ENCODE measurements at regions not wholly inside any gene's neighbourhood (a gene's known extent, or its start where the extent isn't known, plus 50 kb on each side); places are given as distances from the start of the nearest gene placed in this dataset.
"Not testable (repeated sequence)": the region's sequence is repeated elsewhere in the genome, so short reads cannot be mapped to it uniquely, and the experiment has no call there.

GRCh38 chr2:111432916-111433499 is 312.3 kb downstream of the BCL2L11 start:
- peak; percentile 25 for ATAC-seq (ENCODE audit: insufficient read depth, low read depth)
- H3K4me2 ChIP-seq (ENCODE audit: insufficient read depth, low read length); H4K20me1 ChIP-seq (ENCODE audit: insufficient read depth, low read length); H3K9ac ChIP-seq (ENCODE audit: low read depth, low read length); H3K27me3 ChIP-seq (ENCODE audit: insufficient read depth, low read length, poor library complexity); DNase-seq; H2AFZ ChIP-seq (ENCODE audit: low read depth, low read length); H3K27ac ChIP-seq (ENCODE audit: low read length); H3K36me3 ChIP-seq (ENCODE audit: insufficient read depth, low read length); H3K4me3 ChIP-seq (ENCODE audit: low read depth in 1 of 2, low read length in 2 of 2); H3K9me3 ChIP-seq (ENCODE audit: insufficient read depth, low read length, severe bottlenecking): not testable (repeated sequence)
- H3K79me2 ChIP-seq (ENCODE audit: insufficient read depth, low read length), result peaks cover 29% of the 10 kb centered on the region
- H3K4me1 ChIP-seq (ENCODE audit: insufficient read depth, low read length), result peaks cover 15% of the 10 kb centered on the region

DNA sequence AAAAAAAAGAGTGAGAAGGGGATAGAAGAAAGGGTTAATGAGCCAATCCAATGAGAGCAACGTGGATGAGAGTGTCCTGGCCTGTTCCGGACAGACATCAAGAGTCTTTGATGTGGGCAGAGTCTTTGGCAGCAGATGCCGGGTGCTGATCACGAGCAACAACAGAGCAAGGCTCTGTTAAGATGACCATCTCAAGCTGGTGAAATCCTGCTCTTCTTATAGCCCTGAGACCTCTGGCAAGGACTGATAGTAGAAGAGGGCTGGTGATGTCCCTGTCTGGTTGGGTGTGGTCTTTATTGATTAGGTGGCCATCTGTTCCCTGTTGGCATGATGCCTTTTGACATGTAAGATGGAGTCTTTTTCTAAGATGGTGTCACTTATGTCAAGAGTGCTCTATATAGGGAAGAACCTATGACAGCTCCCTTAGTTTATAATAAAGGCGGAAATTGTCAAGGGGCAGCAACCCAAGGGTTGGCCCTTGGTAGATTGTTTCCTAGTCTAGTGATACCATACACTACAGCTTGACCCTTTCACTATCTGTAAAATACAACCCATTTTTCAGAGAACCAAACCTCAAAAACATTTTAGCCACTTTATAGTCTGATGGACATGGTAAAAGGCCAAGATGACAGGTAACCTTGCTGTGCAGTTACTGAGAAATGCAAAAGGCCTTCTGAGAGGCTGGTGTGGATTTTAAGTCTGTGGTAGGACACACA is 313.3 kb downstream of the BCL2L11 start:
- H3K9ac ChIP-seq (ENCODE audit: low read depth, low read length); ATAC-seq (ENCODE audit: insufficient read depth, low read depth); H3K27me3 ChIP-seq (ENCODE audit: insufficient read depth, low read length, poor library complexity); H3K27ac ChIP-seq (ENCODE audit: low read length); H3K36me3 ChIP-seq (ENCODE audit: insufficient read depth, low read length); H3K4me2 ChIP-seq (ENCODE audit: insufficient read depth, low read length); DNase-seq; H3K9me3 ChIP-seq (ENCODE audit: insufficient read depth, low read length, severe bottlenecking); H2AFZ ChIP-seq (ENCODE audit: low read depth, low read length); H3K4me3 ChIP-seq (ENCODE audit: low read depth in 1 of 2, low read length in 2 of 2); H4K20me1 ChIP-seq (ENCODE audit: insufficient read depth, low read length): not testable (repeated sequence)
- H3K79me2 ChIP-seq (ENCODE audit: insufficient read depth, low read length), result peaks cover 29% of the 10 kb centered on the region
- H3K4me1 ChIP-seq (ENCODE audit: insufficient read depth, low read length), result peaks cover 15% of the 10 kb centered on the region

- not testable (repeated sequence) for ATAC-seq (ENCODE audit: insufficient read depth, low read depth); DNase-seq; H3K9me3 ChIP-seq (ENCODE audit: insufficient read depth, low read length, severe bottlenecking); H3K27me3 ChIP-seq (ENCODE audit: insufficient read depth, low read length, poor library complexity); H4K20me1 ChIP-seq (ENCODE audit: insufficient read depth, low read length); H3K36me3 ChIP-seq (ENCODE audit: insufficient read depth, low read length); H3K4me2 ChIP-seq (ENCODE audit: insufficient read depth, low read length); H3K9ac ChIP-seq (ENCODE audit: low read depth, low read length); H3K27ac ChIP-seq (ENCODE audit: low read length); H2AFZ ChIP-seq (ENCODE audit: low read depth, low read length); H3K4me3 ChIP-seq (ENCODE audit: low read depth in 1 of 2, low read length in 2 of 2)
- H3K79me2 ChIP-seq (ENCODE audit: insufficient read depth, low read length), result peaks cover 26% of the 10 kb centered on the region
- H3K4me1 ChIP-seq (ENCODE audit: insufficient read depth, low read length), result peaks cover 15% of the 10 kb centered on the region
These were observed 313.9 kb downstream of the BCL2L11 start for GRCh38 chr2:111434608-111434939.

DNA sequence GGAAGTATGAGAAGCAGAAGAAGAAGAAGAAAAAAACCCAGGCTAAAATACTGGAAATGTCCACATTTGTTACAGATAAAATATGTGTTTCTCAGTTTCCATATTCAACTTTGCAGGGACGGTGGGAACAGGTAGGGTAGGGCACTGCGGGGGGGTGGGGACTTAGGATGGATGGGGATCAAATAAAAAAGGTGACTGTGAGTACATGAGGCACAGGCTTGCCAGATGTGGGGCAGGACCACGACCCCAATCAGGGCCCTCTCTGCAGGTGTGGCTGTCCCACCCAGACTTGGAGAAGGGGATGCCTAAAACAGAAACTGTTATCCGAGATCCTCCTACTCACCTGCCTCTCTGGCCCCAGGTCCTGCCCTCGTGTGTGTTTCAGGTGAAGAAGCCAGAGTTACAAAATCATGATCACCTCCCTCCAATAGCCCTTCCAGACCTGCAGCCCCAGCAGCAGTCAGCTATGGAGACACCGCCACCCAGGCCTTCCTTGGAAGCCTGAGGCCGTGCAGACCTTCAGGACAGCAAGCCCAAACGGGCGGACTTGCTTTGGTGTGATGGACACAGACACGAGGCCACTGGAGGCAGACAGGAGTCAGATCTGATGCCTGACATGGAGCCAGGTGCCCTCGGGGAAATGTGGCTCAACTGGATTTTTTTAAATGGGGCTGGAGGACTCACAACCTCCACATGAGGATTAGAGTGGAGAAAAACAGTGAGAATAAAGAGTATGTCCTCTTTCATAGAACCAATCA is 315.0 kb downstream of the BCL2L11 start:
- H3K36me3 ChIP-seq (ENCODE audit: insufficient read depth, low read length); H3K4me3 ChIP-seq (ENCODE audit: low read depth in 1 of 2, low read length in 2 of 2); H3K27me3 ChIP-seq (ENCODE audit: insufficient read depth, low read length, poor library complexity); DNase-seq; H2AFZ ChIP-seq (ENCODE audit: low read depth, low read length); H3K9me3 ChIP-seq (ENCODE audit: insufficient read depth, low read length, severe bottlenecking); H3K4me2 ChIP-seq (ENCODE audit: insufficient read depth, low read length); H3K27ac ChIP-seq (ENCODE audit: low read length); H4K20me1 ChIP-seq (ENCODE audit: insufficient read depth, low read length); ATAC-seq (ENCODE audit: insufficient read depth, low read depth); H3K9ac ChIP-seq (ENCODE audit: low read depth, low read length): not testable (repeated sequence)
- peaks cover 26% of the 10 kb centered on the region for H3K79me2 ChIP-seq (ENCODE audit: insufficient read depth, low read length)
- peaks cover 19% of the 10 kb centered on the region for H3K4me1 ChIP-seq (ENCODE audit: insufficient read depth, low read length)

- not testable (repeated sequence) for H3K9me3 ChIP-seq (ENCODE audit: insufficient read depth, low read length, severe bottlenecking); H3K4me2 ChIP-seq (ENCODE audit: insufficient read depth, low read length); H3K27ac ChIP-seq (ENCODE audit: low read length); DNase-seq; H3K9ac ChIP-seq (ENCODE audit: low read depth, low read length); H3K4me3 ChIP-seq (ENCODE audit: low read depth in 1 of 2, low read length in 2 of 2); H2AFZ ChIP-seq (ENCODE audit: low read depth, low read length); ATAC-seq (ENCODE audit: insufficient read depth, low read depth); H3K36me3 ChIP-seq (ENCODE audit: insufficient read depth, low read length); H4K20me1 ChIP-seq (ENCODE audit: insufficient read depth, low read length); H3K27me3 ChIP-seq (ENCODE audit: insufficient read depth, low read length, poor library complexity)
- Histone ChIP-seq H3K4me1 (ENCODE audit: insufficient read depth, low read length) (peaks cover 19% of the 10 kb centered on the region), H3K79me2 (ENCODE audit: insufficient read depth, low read length) (peaks cover 24% of the 10 kb centered on the region)
These were observed 315.7 kb downstream of the BCL2L11 start for GRCh38 chr2:111436411-111436810.

DNA sequence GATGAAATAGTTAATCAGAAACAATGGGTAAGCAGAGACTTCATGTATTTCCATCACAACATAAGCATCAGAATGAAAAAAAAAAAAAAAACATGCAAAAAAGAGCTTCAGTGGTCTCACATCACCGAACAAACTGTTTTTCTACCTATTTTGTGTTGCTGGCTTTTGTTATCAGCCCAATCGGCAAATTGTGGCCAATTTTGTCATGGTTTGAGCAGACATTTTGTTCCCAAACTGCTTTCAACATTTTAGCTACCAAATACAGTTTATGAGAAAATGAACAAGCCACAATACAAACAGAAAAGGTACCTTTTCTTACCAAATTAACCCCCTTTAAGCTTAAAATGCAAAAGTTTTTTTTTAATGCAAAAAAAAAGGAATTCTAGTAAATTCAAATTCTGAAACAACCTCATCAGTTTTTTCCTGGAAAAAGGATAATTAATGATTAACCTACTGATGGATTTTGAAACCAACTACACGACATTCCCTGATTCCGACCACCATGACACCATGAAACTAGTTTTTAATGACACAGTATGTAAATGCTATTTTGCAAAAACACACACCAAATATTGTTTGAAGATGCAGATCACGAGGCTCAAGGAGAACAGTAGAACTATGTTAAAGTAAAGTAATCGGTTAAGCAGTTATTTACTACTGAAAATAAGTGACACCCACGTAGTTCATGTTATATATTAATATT is 316.7 kb downstream of the BCL2L11 start:
- Histone ChIP-seq H3K4me1 (ENCODE audit: insufficient read depth, low read length) (peaks cover 20% of the 10 kb centered on the region), H3K27ac (ENCODE audit: low read length) (peak overlapping the region; percentile 56; the same call in 1 of the 2 replicates), H3K79me2 (ENCODE audit: insufficient read depth, low read length) (peaks cover 23% of the 10 kb centered on the region)
- not testable (repeated sequence) for H3K9me3 ChIP-seq (ENCODE audit: insufficient read depth, low read length, severe bottlenecking); H4K20me1 ChIP-seq (ENCODE audit: insufficient read depth, low read length); H3K4me3 ChIP-seq (ENCODE audit: low read depth in 1 of 2, low read length in 2 of 2); H3K27me3 ChIP-seq (ENCODE audit: insufficient read depth, low read length, poor library complexity); H3K4me2 ChIP-seq (ENCODE audit: insufficient read depth, low read length); ATAC-seq (ENCODE audit: insufficient read depth, low read depth); H2AFZ ChIP-seq (ENCODE audit: low read depth, low read length); DNase-seq; H3K9ac ChIP-seq (ENCODE audit: low read depth, low read length); H3K36me3 ChIP-seq (ENCODE audit: insufficient read depth, low read length)

- H3K4me2 ChIP-seq (ENCODE audit: insufficient read depth, low read length), result not testable (repeated sequence)
These were observed 317.4 kb downstream of the BCL2L11 start for GRCh38 chr2:111438161-111438560.

More at GRCh38 chr2:111438161-111438560, 317.4 kb downstream of the BCL2L11 start:
- H3K27me3 ChIP-seq (ENCODE audit: insufficient read depth, low read length, poor library complexity); H4K20me1 ChIP-seq (ENCODE audit: insufficient read depth, low read length); H3K4me3 ChIP-seq (ENCODE audit: low read depth in 1 of 2, low read length in 2 of 2); H2AFZ ChIP-seq (ENCODE audit: low read depth, low read length); H3K27ac ChIP-seq (ENCODE audit: low read length); H3K9me3 ChIP-seq (ENCODE audit: insufficient read depth, low read length, severe bottlenecking); H3K9ac ChIP-seq (ENCODE audit: low read depth, low read length); ATAC-seq (ENCODE audit: insufficient read depth, low read depth); DNase-seq; H3K36me3 ChIP-seq (ENCODE audit: insufficient read depth, low read length): not testable (repeated sequence)
- peaks cover 20% of the 10 kb centered on the region for H3K79me2 ChIP-seq (ENCODE audit: insufficient read depth, low read length)
- H3K4me1 ChIP-seq (ENCODE audit: insufficient read depth, low read length), result peaks cover 19% of the 10 kb centered on the region
